Pancreas (tissue), 10 donors: ENCODE measurements at regions not wholly inside any gene's neighbourhood (a gene's known extent, or its start where the extent isn't known, plus 50 kb on each side); places are given as distances from the start of the nearest gene placed in this dataset.

Experiments
- ATAC-seq, 4 donors: fragments of 200-7000 bp; cut with Tn5 transposase; one replicate each; pipeline versions ENCODE4 v1.8.0 to v1.9.1; 2020; ENCODE audit warnings: mild to moderate bottlenecking in 4 of 4, moderate library complexity in 4 of 4
- DNase-seq, 6 donors: peaks; one replicate each; pipeline ENCODE4 v3.0.0-alpha.2; 2020
- FAIRE-seq: peaks from 2 replicates; lab custom pipeline; 2012; peaks lifted over from hg19 to GRCh38; lab: Jason Lieb, UNC
- H3K27ac ChIP-seq, 4 donors: fragments of 200-600 bp; sonication (generic); 1 replicate in 3 of 4; 2 replicates in 1 of 4; pipeline versions ENCODE4 v1.5.0 to v1.8.0; 2020
- H3K27me3 ChIP-seq, 4 donors: fragments of 200-600 bp; one replicate each; pipeline ENCODE4 v1.8.0; 2021
- H3K36me3 ChIP-seq, 3 donors: fragments of 200-600 bp; sonication (generic) in 1 of 3; one replicate each; pipeline versions ENCODE4 v1.5.0 to v1.8.0; 2020 to 2021
- H3K4me1 ChIP-seq, 3 donors: fragments of 200-600 bp; one replicate each; pipeline ENCODE4 v1.8.0; 2021
- H3K4me3 ChIP-seq, 4 donors: fragments of 200-600 bp; sonication (generic) in 2 of 4; one replicate each; pipeline versions ENCODE4 v1.5.0 to v1.8.0; 2020 to 2021
- H3K9me3 ChIP-seq, 4 donors: fragments of 200-600 bp; one replicate each; pipeline ENCODE4 v1.8.0; 2021
- WGBS, 2 donors: extraction: QIAGEN DNeasy Blood & Tissue Kit; methylation state at CpG; one replicate each; pipeline ENCODE4 v1.1.7; 2013; 5-methylcytosine and 5-hydroxymethylcytosine counted together
- intact Hi-C, 3 donors: fragments of 100-400 bp; cut with DNase I; formaldehyde crosslinking; loops; one replicate each; pipeline versions ENCODE4 v1.11.1 to v1.14.2; 2022
- TF ChIP-seq, protein P1 (sequence below), 4 donors: fragments of 200-600 bp; sonication (generic) in 3 of 4; IDR thresholded peaks; one replicate each; pipeline versions ENCODE4 v1.5.0 to v1.8.0; 2021; ENCODE audit warnings: antibody characterized with exemption in 4 of 4
- donor health status: healthy with polysubstance abuse.
- donor health status: DM: no; HTN: no; CAD: no; lungs with moderate emphysema.
- donor health status: DM: no; HTN: no; CAD: no.
- donor health status: control.
- donor health status: control.
- donor health status: Bipolar disorder and iron deficiency.
- donor health status: DM: yes; HTN: yes; CAD: no.
- donor health status: DM: no; HTN: no; CAD: no.
- donor health status: DM: no; HTN: no; CAD: no.
- donor health status: DM: yes; HTN: yes; CAD: no.

DNA sequence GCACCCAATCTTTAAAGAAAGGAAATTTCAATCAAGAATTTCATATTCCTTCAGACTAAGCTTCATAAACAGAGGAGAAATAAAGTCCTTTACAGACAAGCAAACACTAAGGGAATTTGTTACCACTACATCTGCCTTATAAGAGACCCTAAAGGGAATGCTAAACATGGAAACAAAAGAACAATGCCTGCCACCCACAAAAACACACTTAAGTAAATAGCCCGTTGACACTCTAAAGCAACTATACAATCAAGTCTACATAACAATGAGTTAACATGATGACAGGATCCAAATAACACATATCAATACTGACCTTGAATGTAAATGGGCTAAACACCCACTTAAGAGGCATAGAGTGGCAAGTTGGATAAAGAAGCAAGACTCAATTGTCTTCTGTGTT lies 1056.9 kb upstream of the ATXN8OS start:
- intact Hi-C loops, result no loop called here
- no peak for FAIRE-seq
- no peak overlapping the region for H3K4me3 ChIP-seq

DNA sequence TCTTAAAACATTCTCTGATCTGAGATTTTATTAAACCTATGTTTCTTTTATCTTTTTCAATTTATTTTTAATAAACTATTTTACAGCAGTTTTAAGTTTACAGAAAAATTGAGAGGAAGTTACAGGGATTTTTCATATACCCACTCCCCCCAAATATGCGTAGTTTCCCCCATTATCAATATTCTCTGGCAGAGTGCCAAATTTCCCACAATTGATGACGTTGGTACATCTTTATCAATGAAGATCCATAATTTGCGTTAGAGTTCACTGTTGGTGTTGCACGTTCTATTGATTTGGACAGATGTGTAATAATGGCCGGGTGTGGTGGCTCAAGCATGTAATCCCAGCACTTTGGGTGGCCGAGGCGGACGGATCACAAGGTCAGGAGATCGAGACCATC lies 1063.0 kb upstream of the ATXN8OS start:
- Histone ChIP-seq H3K4me1 (no peaks in the 10 kb centered on the region), H3K36me3 (no peaks in the 10 kb centered on the region), H3K27ac (no peak overlapping the region), H3K9me3 (no peaks in the 10 kb centered on the region), H3K27me3 (no peaks in the 10 kb centered on the region), H3K4me3 (no peak overlapping the region)
- DNase-seq (no peak), FAIRE-seq (no peak), ATAC-seq (no peak)
- 73 to 81% methylated on average over 9 of the region's 9 CpGs for WGBS, 2 donors
- TF ChIP-seq, protein P1, sequence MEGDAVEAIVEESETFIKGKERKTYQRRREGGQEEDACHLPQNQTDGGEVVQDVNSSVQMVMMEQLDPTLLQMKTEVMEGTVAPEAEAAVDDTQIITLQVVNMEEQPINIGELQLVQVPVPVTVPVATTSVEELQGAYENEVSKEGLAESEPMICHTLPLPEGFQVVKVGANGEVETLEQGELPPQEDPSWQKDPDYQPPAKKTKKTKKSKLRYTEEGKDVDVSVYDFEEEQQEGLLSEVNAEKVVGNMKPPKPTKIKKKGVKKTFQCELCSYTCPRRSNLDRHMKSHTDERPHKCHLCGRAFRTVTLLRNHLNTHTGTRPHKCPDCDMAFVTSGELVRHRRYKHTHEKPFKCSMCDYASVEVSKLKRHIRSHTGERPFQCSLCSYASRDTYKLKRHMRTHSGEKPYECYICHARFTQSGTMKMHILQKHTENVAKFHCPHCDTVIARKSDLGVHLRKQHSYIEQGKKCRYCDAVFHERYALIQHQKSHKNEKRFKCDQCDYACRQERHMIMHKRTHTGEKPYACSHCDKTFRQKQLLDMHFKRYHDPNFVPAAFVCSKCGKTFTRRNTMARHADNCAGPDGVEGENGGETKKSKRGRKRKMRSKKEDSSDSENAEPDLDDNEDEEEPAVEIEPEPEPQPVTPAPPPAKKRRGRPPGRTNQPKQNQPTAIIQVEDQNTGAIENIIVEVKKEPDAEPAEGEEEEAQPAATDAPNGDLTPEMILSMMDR (IDR thresholded peaks at IDR 0.05), result no peak
- intact Hi-C loops, result no loop called here

More for the DNA sequence above, 1056.9 kb upstream of the ATXN8OS start:
- DNase-seq, result no peak
- no peaks in the 10 kb centered on the region for H3K36me3 ChIP-seq
- WGBS, 2 donors, result 44 to 69% methylated on average over 1 of the region's 1 CpG
- no peaks in the 10 kb centered on the region for H3K27me3 ChIP-seq
- ATAC-seq, result no peak
- TF ChIP-seq, protein P1 (IDR thresholded peaks at IDR 0.05), result no peak
- H3K4me1 ChIP-seq, result no peaks in the 10 kb centered on the region
- no peak overlapping the region for H3K27ac ChIP-seq
- H3K9me3 ChIP-seq, result no peaks in the 10 kb centered on the region

DNA sequence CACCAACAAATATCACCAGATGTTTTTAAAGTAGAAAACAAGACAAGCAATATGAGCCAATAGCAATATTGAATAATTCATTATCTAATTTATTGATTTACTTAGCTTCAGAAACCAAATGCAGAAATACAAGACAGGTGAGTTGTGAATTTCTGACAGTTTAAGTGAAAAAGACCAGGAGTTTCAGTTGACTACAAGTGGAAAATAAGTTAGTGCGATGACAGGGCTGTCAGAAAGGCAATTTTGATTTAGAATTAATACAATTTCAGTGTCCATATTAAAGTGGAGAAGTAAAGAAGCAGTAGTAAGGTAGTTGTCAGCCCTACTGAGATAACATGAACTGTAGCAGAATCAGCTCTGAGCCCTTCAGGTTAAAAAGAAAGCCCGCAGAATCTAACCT lies 1066.7 kb upstream of the ATXN8OS start:
- intact Hi-C loops, result no loop called here
- 55 to 64% methylated on average over 2 of the region's 2 CpGs for WGBS, 2 donors
- no peaks in the 10 kb centered on the region for H3K36me3 ChIP-seq
- no peak for DNase-seq
- H3K4me1 ChIP-seq, result no peaks in the 10 kb centered on the region
- ATAC-seq, result no peak
- TF ChIP-seq, protein P1 (IDR thresholded peaks at IDR 0.05), result no peak
- no peaks in the 10 kb centered on the region for H3K27me3 ChIP-seq
- no peak overlapping the region for H3K27ac ChIP-seq
- H3K4me3 ChIP-seq, result no peak overlapping the region
- H3K9me3 ChIP-seq, result no peaks in the 10 kb centered on the region
- FAIRE-seq, result no peak

DNA sequence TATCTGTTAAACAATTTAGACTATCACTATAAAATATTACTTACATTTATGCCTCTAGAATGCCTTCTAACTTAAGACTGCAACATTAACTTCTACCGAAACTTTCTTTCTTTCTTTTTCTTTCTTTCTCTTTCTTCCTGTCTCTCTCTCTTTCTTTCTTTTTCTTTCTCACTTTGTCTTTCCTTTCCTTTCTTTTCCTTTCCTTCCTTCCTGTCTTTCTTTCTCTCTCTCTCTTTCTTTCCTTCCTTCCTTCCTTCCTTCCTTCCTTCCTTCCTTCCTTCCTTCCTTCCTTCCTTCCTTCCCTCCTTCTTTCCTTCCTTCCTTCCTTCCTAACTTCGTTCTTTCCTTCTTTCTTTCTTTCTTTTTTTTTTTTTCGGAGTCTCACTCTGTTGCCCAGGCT lies 1071.9 kb upstream of the ATXN8OS start:
- no peak overlapping the region for H3K27ac ChIP-seq
- DNase-seq (no peak), ATAC-seq (no peak), FAIRE-seq (no peak)
- intact Hi-C loops, result no loop called here
- H3K4me1 ChIP-seq, result no peaks in the 10 kb centered on the region
- H3K4me3 ChIP-seq, result no peak overlapping the region
- 75 to 79% methylated on average over 3 of the region's 3 CpGs for WGBS, 2 donors
- no peaks in the 10 kb centered on the region for H3K9me3 ChIP-seq
- no peaks in the 10 kb centered on the region for H3K27me3 ChIP-seq
- TF ChIP-seq, protein P1 (IDR thresholded peaks at IDR 0.05), result no peak
- no peaks in the 10 kb centered on the region for H3K36me3 ChIP-seq

DNA sequence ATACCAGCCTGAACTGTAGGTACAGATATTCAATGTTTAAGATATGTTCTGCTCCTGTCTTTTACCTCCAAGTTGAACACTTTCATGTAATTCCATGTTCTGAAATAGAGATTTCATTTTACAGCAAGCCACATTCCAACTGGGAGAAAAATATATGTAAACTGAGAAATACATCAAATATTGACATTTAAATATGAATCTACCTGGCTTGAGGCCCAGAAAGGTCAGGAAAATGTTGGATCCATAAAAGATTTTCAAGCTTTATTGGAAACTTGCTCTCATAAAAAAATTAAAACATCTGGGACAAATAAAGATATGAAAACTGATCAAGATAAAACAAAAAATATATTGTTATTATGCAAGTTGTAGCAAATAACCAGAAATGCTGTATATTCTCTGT lies 1078.7 kb upstream of the ATXN8OS start:
- FAIRE-seq (no peak), DNase-seq (no peak), ATAC-seq (no peak)
- TF ChIP-seq, protein P1 (IDR thresholded peaks at IDR 0.05), result no peak
- Histone ChIP-seq H3K27ac (no peak overlapping the region), H3K9me3 (no peaks in the 10 kb centered on the region), H3K4me3 (no peak overlapping the region), H3K27me3 (no peaks in the 10 kb centered on the region), H3K36me3 (no peaks in the 10 kb centered on the region), H3K4me1 (no peaks in the 10 kb centered on the region)
- intact Hi-C loops, result no loop called here
